Natural killer cell (primary cell): ENCODE measurements at regions not wholly inside any gene's neighbourhood (a gene's known extent, or its start where the extent isn't known, plus 50 kb on each side); places are given as distances from the start of the nearest gene placed in this dataset.
"Not testable (repeated sequence)": the region's sequence is repeated elsewhere in the genome, so short reads cannot be mapped to it uniquely, and the experiment has no call there.

ENCODE experiments used
- ATAC-seq, 3 donors: fragments of 150-1000 bp in 2 of 3; fragments of 200-7000 bp in 1 of 3; cut with Tn5 transposase; 1 replicate in 1 of 3; 2 replicates in 2 of 3; pipeline ENCODE4 v1.10.0; 2021; ENCODE audit warnings: mild to moderate bottlenecking in 2 of 3, moderate library complexity in 2 of 3
- DNase-seq, 2 donors: peaks; one replicate each; pipeline versions ENCODE4 v3.0.0 to v3.0.0-alpha.2; 2013 to 2021; ENCODE audit warnings: mixed read lengths in 1 of 2
- H3K27ac ChIP-seq: one replicate; pipeline ENCODE4 v1.5.1; 2013; ENCODE audit warnings: mild to moderate bottlenecking, low read length
- H3K27me3 ChIP-seq: one replicate; pipeline ENCODE4 v1.6.1; 2013; ENCODE audit warnings: low read length; ENCODE audit not compliant: control insufficient read depth, insufficient read depth
- H3K36me3 ChIP-seq: one replicate; pipeline ENCODE4 v1.6.1; 2013; ENCODE audit warnings: low read length; ENCODE audit not compliant: control insufficient read depth, insufficient read depth
- H3K4me1 ChIP-seq: one replicate; pipeline ENCODE4 v1.6.1; 2013; ENCODE audit warnings: low read length; ENCODE audit not compliant: control insufficient read depth, insufficient read depth
- H3K4me3 ChIP-seq: one replicate; pipeline ENCODE4 v1.5.1; 2013; ENCODE audit warnings: low read length
- H3K9me3 ChIP-seq: one replicate; pipeline ENCODE4 v1.6.1; 2013; ENCODE audit warnings: low read length; ENCODE audit not compliant: control insufficient read depth, insufficient read depth
- H3K27ac Mint-ChIP-seq, 2 donors: one replicate each; pipeline ENCODE4 v1.8.0; 2022; ENCODE audit warnings: mild to moderate bottlenecking in 2 of 2, mixed read lengths in 2 of 2, moderate library complexity in 1 of 2
- H3K27me3 Mint-ChIP-seq, 2 donors: one replicate each; pipeline ENCODE4 v1.8.0; 2022; ENCODE audit warnings: low read depth in 2 of 2, mixed read lengths in 2 of 2
- H3K36me3 Mint-ChIP-seq: one replicate; pipeline ENCODE4 v1.8.0; 2022; ENCODE audit warnings: mixed read lengths
- H3K4me1 Mint-ChIP-seq, 2 donors: one replicate each; pipeline ENCODE4 v1.8.0; 2022; ENCODE audit warnings: mixed read lengths in 2 of 2
- H3K4me3 Mint-ChIP-seq: one replicate; pipeline ENCODE4 v1.8.0; 2022; ENCODE audit warnings: mild to moderate bottlenecking, moderate library complexity, mixed read lengths
- H3K9me3 Mint-ChIP-seq, 2 donors: one replicate each; pipeline ENCODE4 v1.8.0; 2022; ENCODE audit warnings: mixed read lengths in 2 of 2
- WGBS: methylation state at CpG from one replicate; pipeline ENCODE4 v1.1.7; 2013; ENCODE audit warnings: missing lambda C conversion rate; ENCODE audit not compliant: insufficient coverage; 5-methylcytosine and 5-hydroxymethylcytosine counted together
- intact Hi-C: fragments of 100-400 bp; cut with micrococcal nuclease; formaldehyde crosslinking; loops from one replicate; pipeline ENCODE4 v1.14.2; 2022
- TF ChIP-seq, protein P1 (sequence below): fragments of 200-600 bp; IDR thresholded peaks from one replicate; pipeline ENCODE4 v1.8.0; 2022; ENCODE audit warnings: antibody characterized with exemption

DNA sequence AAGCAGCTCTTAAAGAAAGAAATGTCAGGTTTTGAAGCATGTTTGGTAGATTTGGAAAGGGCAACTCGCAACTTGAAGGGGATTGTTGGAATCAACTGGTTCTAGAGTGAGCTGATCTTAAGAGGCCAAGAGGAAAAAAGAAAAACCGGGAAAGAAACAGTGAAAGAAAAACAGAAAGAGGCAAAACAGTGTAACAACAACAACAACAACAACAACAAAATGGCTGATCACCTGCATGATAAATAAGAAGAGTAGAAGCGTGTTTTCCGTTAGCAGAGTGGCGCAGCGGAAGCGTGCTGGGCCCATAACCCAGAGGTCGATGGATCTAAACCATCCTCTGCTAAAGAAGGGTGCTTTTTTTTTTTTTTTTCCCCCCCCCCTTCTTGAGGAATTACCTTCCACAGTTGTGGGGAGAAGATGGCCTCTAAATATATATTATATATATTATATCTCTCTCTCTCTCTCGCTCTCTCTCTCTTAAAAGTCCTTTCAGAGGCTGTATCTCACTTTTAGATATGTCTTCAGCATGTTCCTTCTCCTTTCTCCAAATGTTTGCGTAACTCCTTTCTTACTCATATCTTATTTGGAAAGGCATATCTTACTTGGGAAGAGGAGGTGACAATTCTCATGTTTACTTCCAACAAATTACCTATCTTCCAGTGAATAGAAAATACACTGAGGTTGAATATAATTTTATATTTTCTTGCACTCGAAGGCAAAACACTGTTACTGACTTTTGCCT lies 134.4 kb downstream of the OR2B2 start:
- Mint-ChIP-seq H3K4me1 (no peaks in the 10 kb centered on the region), H3K27ac (no peak overlapping the region), H3K36me3 (no peaks in the 10 kb centered on the region), H3K4me3 (no peak overlapping the region), H3K27me3 (peaks cover 23 to 37% of the 10 kb centered on the region in 2 donors), H3K9me3 (no peaks in the 10 kb centered on the region)
- intact Hi-C loops, result no loop called here
- Histone ChIP-seq H3K9me3 (no peaks in the 10 kb centered on the region), H3K36me3 (no peaks in the 10 kb centered on the region), H3K4me3 (no peak overlapping the region), H3K27ac (no peak overlapping the region), H3K4me1 (peaks cover 4% of the 10 kb centered on the region), H3K27me3 (peaks cover 2% of the 10 kb centered on the region)
- DNase-seq (no peak), ATAC-seq (no peak)
- 92% methylated on average over 2 of the region's 11 CpGs for WGBS
- TF ChIP-seq, protein P1, sequence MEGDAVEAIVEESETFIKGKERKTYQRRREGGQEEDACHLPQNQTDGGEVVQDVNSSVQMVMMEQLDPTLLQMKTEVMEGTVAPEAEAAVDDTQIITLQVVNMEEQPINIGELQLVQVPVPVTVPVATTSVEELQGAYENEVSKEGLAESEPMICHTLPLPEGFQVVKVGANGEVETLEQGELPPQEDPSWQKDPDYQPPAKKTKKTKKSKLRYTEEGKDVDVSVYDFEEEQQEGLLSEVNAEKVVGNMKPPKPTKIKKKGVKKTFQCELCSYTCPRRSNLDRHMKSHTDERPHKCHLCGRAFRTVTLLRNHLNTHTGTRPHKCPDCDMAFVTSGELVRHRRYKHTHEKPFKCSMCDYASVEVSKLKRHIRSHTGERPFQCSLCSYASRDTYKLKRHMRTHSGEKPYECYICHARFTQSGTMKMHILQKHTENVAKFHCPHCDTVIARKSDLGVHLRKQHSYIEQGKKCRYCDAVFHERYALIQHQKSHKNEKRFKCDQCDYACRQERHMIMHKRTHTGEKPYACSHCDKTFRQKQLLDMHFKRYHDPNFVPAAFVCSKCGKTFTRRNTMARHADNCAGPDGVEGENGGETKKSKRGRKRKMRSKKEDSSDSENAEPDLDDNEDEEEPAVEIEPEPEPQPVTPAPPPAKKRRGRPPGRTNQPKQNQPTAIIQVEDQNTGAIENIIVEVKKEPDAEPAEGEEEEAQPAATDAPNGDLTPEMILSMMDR, result no peak

DNA sequence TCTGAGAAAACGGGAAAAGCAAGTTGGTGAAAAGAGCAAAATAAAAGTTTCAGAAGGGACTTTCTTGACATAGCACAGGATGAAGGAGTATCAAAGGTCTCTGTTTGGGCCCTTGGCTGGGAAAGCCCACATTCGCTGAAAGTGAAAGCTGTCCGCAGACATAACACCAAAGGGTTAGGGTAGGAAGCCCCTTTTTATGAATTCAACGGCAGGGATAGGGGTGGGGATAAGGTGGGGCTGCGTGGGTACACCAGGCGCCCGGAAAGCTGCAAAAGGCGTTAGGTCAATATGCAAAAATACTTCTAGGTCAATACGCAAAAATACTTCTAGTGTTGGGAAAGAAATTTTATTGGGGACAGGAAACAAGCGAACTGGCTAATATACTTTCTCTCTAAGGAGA lies 135.1 kb downstream of the OR2B2 start:
- H3K27ac Mint-ChIP-seq, result no peak overlapping the region
- no peaks in the 10 kb centered on the region for H3K9me3 ChIP-seq
- ATAC-seq (no peak), DNase-seq (no peak)
- intact Hi-C loops, result no loop called here
- 81% methylated on average over 9 of the region's 10 CpGs for WGBS
- H3K4me3 ChIP-seq, result no peak overlapping the region
- H3K36me3 ChIP-seq, result no peaks in the 10 kb centered on the region
- TF ChIP-seq, protein P1, result no peak
- no peaks in the 10 kb centered on the region for H3K36me3 Mint-ChIP-seq
- H3K4me3 Mint-ChIP-seq, result no peak overlapping the region
- H3K4me1 ChIP-seq, result peaks cover 10% of the 10 kb centered on the region
- no peaks in the 10 kb centered on the region for H3K9me3 Mint-ChIP-seq
- peaks cover 2% of the 10 kb centered on the region for H3K27me3 ChIP-seq
- peaks cover 4 to 6% of the 10 kb centered on the region in 2 donors for H3K4me1 Mint-ChIP-seq
- no peak overlapping the region for H3K27ac ChIP-seq
- peaks cover 23 to 30% of the 10 kb centered on the region in 2 donors for H3K27me3 Mint-ChIP-seq

- Mint-ChIP-seq H3K9me3 (no peaks in the 10 kb centered on the region), H3K4me1 (peaks cover 6 to 8% of the 10 kb centered on the region in 2 donors), H3K4me3 (no peak overlapping the region), H3K27me3 (peaks cover 23 to 30% of the 10 kb centered on the region in 2 donors), H3K27ac (no peak overlapping the region), H3K36me3 (no peaks in the 10 kb centered on the region)
- H3K27me3 ChIP-seq, result peaks cover 2% of the 10 kb centered on the region
- H3K27ac ChIP-seq, result no peak overlapping the region
- no peaks in the 10 kb centered on the region for H3K36me3 ChIP-seq
- no peaks in the 10 kb centered on the region for H3K9me3 ChIP-seq
- TF ChIP-seq, protein P1, result no peak
- intact Hi-C loops, result no loop called here
- WGBS, result 95% methylated on average over 4 of the region's 4 CpGs
- DNase-seq, result no peak
- no peak overlapping the region for H3K4me3 ChIP-seq
- no peak for ATAC-seq
- H3K4me1 ChIP-seq, result peaks cover 12% of the 10 kb centered on the region
Measured at GRCh38 chr6:27776504-27776903, 135.7 kb downstream of the OR2B2 start.

DNA sequence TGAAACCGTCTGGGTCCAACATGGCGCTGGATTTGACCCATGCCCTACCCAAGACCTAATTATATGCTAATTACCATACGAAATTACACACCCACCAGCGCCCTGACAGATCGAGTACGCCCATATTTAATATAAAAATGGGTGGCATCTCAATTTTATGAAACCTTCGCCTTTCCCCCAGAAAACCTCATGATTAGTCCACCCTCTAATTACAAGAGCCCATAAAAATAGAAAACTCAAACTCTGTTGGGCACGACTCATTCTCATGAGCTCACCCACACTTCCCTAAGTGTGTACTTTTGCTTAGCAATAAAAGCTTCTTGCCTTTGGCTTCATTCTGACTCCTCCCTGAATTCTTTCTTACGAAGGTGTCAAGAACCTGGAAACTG lies 136.4 kb downstream of the OR2B2 start:
- H3K27ac Mint-ChIP-seq, result no peak overlapping the region
- TF ChIP-seq, protein P1, result no peak

DNA sequence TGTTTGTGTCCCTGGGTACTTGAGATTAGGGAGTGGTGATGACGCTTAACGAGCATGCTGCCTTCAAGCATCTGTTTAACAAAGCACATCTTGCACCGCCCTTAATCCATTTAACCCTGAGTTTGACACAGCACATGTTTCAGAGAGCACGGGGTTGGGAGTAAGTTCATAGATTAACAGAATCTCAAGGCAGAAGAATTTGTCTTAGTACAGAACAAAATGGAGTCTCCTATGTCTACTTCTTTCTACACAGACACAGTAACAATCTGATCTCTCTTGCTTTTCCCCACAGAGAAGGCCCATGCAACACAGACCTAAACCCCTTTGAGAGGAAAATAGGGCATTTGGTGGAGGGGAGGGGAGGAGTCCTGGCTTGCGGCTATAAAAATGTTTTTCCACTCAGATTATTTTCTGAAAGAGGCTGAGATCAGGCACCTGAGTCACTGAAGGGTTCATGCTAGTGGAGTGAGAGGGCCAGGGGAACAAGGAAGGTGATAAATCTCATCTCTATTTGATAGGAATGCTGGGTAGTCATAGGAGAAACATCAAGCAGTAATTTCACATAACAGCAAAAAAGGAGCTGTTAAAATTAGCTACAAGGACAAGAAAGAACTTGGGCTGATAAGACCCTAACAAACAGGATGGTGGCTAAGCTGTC lies 136.9 kb downstream of the OR2B2 start:
- H3K4me3 ChIP-seq, H3K4me3 Mint-ChIP-seq, H3K27me3 ChIP-seq, ATAC-seq, H3K9me3 ChIP-seq, H3K27ac ChIP-seq, H3K27ac Mint-ChIP-seq, H3K4me1 Mint-ChIP-seq, H3K36me3 Mint-ChIP-seq, DNase-seq, H3K9me3 Mint-ChIP-seq, intact Hi-C loops, H3K36me3 ChIP-seq: not testable (repeated sequence)
- 93% methylated on average over 4 of the region's 5 CpGs for WGBS
- H3K4me1 ChIP-seq, result peaks cover 12% of the 10 kb centered on the region
- peaks cover 25 to 28% of the 10 kb centered on the region in 2 donors for H3K27me3 Mint-ChIP-seq

More for the DNA sequence above, 136.4 kb downstream of the OR2B2 start:
- Histone ChIP-seq H3K4me1 (peaks cover 12% of the 10 kb centered on the region), H3K9me3 (no peaks in the 10 kb centered on the region), H3K27me3 (peaks cover 2% of the 10 kb centered on the region), H3K27ac (no peak overlapping the region), H3K36me3 (no peaks in the 10 kb centered on the region), H3K4me3 (no peak overlapping the region)
- ATAC-seq, result no peak
- Mint-ChIP-seq H3K36me3 (no peaks in the 10 kb centered on the region), H3K9me3 (no peaks in the 10 kb centered on the region), H3K4me3 (no peak overlapping the region), H3K27me3 (peaks cover 23 to 29% of the 10 kb centered on the region in 2 donors), H3K4me1 (peaks cover 6 to 8% of the 10 kb centered on the region in 2 donors)
- intact Hi-C loops, result no loop called here
- DNase-seq, result no peak
- WGBS, result 87% methylated on average over 9 of the region's 9 CpGs
